Activated T-cell treated with anti-CD3 and anti-CD28 coated beads, Interleukin-2, amount 50 U/mL, for 4 hours (primary cell): ENCODE measurements at regions not wholly inside any gene's neighbourhood (a gene's known extent, or its start where the extent isn't known, plus 50 kb on each side); places are given as distances from the start of the nearest gene placed in this dataset.

Source experiments
- ATAC-seq, 2 donors: fragments of 200-7000 bp; cut with Tn5 transposase; one replicate each; pipeline ENCODE4 v1.10.0; 2021
- DNase-seq: peaks from one replicate; pipeline ENCODE4 v3.0.0-alpha.2; 2020
- H3K27me3 Mint-ChIP-seq: one replicate; pipeline ENCODE4 v1.8.0; 2021; ENCODE audit warnings: low read depth, mixed read lengths
- H3K36me3 Mint-ChIP-seq: one replicate; pipeline ENCODE4 v1.8.0; 2022; ENCODE audit warnings: mixed read lengths; ENCODE audit not compliant: insufficient read depth
- H3K4me1 Mint-ChIP-seq: one replicate; pipeline ENCODE4 v1.8.0; 2021; ENCODE audit warnings: low read depth, mixed read lengths
- H3K4me3 Mint-ChIP-seq: one replicate; pipeline ENCODE4 v1.8.0; 2021; ENCODE audit warnings: mild to moderate bottlenecking, moderate library complexity, mixed read lengths
- H3K9me3 Mint-ChIP-seq: one replicate; pipeline ENCODE4 v1.8.0; 2021; ENCODE audit warnings: mixed read lengths

GRCh38 chr1:195394567-195394966 is 1213.7 kb downstream of the KCNT2 start:
- H3K27me3 Mint-ChIP-seq: no peaks in the 10 kb centered on the region
- ATAC-seq: no peak
- H3K4me1 Mint-ChIP-seq: no peaks in the 10 kb centered on the region
- H3K4me3 Mint-ChIP-seq: no peak overlapping the region
- H3K9me3 Mint-ChIP-seq: peaks cover 4% of the 10 kb centered on the region
- DNase-seq: no peak
- H3K36me3 Mint-ChIP-seq: no peaks in the 10 kb centered on the region

- H3K36me3 Mint-ChIP-seq: no peaks in the 10 kb centered on the region
- H3K9me3 Mint-ChIP-seq: no peaks in the 10 kb centered on the region
- no peaks in the 10 kb centered on the region for H3K4me1 Mint-ChIP-seq
- H3K4me3 Mint-ChIP-seq: no peak overlapping the region
- ATAC-seq: no peak
- H3K27me3 Mint-ChIP-seq: no peaks in the 10 kb centered on the region
- DNase-seq: no peak
These were observed 1232.0 kb downstream of the KCNT2 start for GRCh38 chr1:195376190-195376589.

GRCh38 chr1:195373856-195374255 is 1234.4 kb downstream of the KCNT2 start:
- Mint-ChIP-seq H3K9me3 (no peaks in the 10 kb centered on the region), H3K27me3 (no peaks in the 10 kb centered on the region), H3K4me1 (no peaks in the 10 kb centered on the region), H3K36me3 (no peaks in the 10 kb centered on the region), H3K4me3 (no peak overlapping the region)
- DNase-seq (no peak), ATAC-seq (no peak)

GRCh38 chr1:195345149-195345548 is 1263.1 kb downstream of the KCNT2 start:
- DNase-seq (no peak), ATAC-seq (no peak)
- no peaks in the 10 kb centered on the region for H3K27me3 Mint-ChIP-seq

GRCh38 chr1:195337646-195338045 is 1270.6 kb downstream of the KCNT2 start:
- H3K4me1 Mint-ChIP-seq: no peaks in the 10 kb centered on the region
- DNase-seq (no peak), ATAC-seq (no peak)
- H3K9me3 Mint-ChIP-seq: peaks cover 4% of the 10 kb centered on the region
- H3K4me3 Mint-ChIP-seq: no peak overlapping the region
- H3K36me3 Mint-ChIP-seq: no peaks in the 10 kb centered on the region
- no peaks in the 10 kb centered on the region for H3K27me3 Mint-ChIP-seq

More at GRCh38 chr1:195345149-195345548, 1263.1 kb downstream of the KCNT2 start:
- Mint-ChIP-seq H3K9me3 (peaks cover 9% of the 10 kb centered on the region), H3K36me3 (no peaks in the 10 kb centered on the region), H3K4me1 (no peaks in the 10 kb centered on the region), H3K4me3 (no peak overlapping the region)

GRCh38 chr1:195336812-195337211 is 1271.4 kb downstream of the KCNT2 start:
- no peaks in the 10 kb centered on the region for H3K4me1 Mint-ChIP-seq
- H3K27me3 Mint-ChIP-seq: no peaks in the 10 kb centered on the region
- no peak overlapping the region for H3K4me3 Mint-ChIP-seq
- peaks cover 2% of the 10 kb centered on the region for H3K9me3 Mint-ChIP-seq
- ATAC-seq (no peak), DNase-seq (no peak)
- no peaks in the 10 kb centered on the region for H3K36me3 Mint-ChIP-seq

GRCh38 chr1:195335541-195335940 is 1272.7 kb downstream of the KCNT2 start:
- no peaks in the 10 kb centered on the region for H3K4me1 Mint-ChIP-seq
- ATAC-seq: no peak

GRCh38 chr1:195332102-195332501 is 1276.1 kb downstream of the KCNT2 start:
- Mint-ChIP-seq H3K4me3 (no peak overlapping the region), H3K9me3 (peaks cover 4% of the 10 kb centered on the region), H3K27me3 (no peaks in the 10 kb centered on the region), H3K4me1 (no peaks in the 10 kb centered on the region), H3K36me3 (no peaks in the 10 kb centered on the region)
- no peak for DNase-seq
- no peak for ATAC-seq

More at GRCh38 chr1:195335541-195335940, 1272.7 kb downstream of the KCNT2 start:
- H3K9me3 Mint-ChIP-seq: peaks cover 4% of the 10 kb centered on the region
- no peaks in the 10 kb centered on the region for H3K27me3 Mint-ChIP-seq
- no peak for DNase-seq
- no peaks in the 10 kb centered on the region for H3K36me3 Mint-ChIP-seq
- no peak overlapping the region for H3K4me3 Mint-ChIP-seq

- ATAC-seq (no peak), DNase-seq (no peak)
- H3K36me3 Mint-ChIP-seq: no peaks in the 10 kb centered on the region
- H3K4me3 Mint-ChIP-seq: no peak overlapping the region
- no peaks in the 10 kb centered on the region for H3K4me1 Mint-ChIP-seq
- no peaks in the 10 kb centered on the region for H3K27me3 Mint-ChIP-seq
- peaks cover 4% of the 10 kb centered on the region for H3K9me3 Mint-ChIP-seq
These were observed 1279.6 kb downstream of the KCNT2 start for GRCh38 chr1:195328681-195329080.

- no peaks in the 10 kb centered on the region for H3K36me3 Mint-ChIP-seq
- H3K9me3 Mint-ChIP-seq: peaks cover 4% of the 10 kb centered on the region
- no peak for ATAC-seq
- no peaks in the 10 kb centered on the region for H3K27me3 Mint-ChIP-seq
- no peak overlapping the region for H3K4me3 Mint-ChIP-seq
- DNase-seq: no peak
- no peaks in the 10 kb centered on the region for H3K4me1 Mint-ChIP-seq
These were observed 1280.1 kb downstream of the KCNT2 start for GRCh38 chr1:195328102-195328501.

GRCh38 chr1:195327361-195327760 is 1280.9 kb downstream of the KCNT2 start:
- ATAC-seq (no peak), DNase-seq (no peak)
- Mint-ChIP-seq H3K9me3 (peaks cover 4% of the 10 kb centered on the region), H3K36me3 (no peaks in the 10 kb centered on the region), H3K27me3 (no peaks in the 10 kb centered on the region), H3K4me3 (no peak overlapping the region), H3K4me1 (no peaks in the 10 kb centered on the region)

GRCh38 chr1:195326325-195326724 is 1281.9 kb downstream of the KCNT2 start:
- no peak for ATAC-seq
- DNase-seq: no peak
- Mint-ChIP-seq H3K36me3 (no peaks in the 10 kb centered on the region), H3K4me3 (no peak overlapping the region), H3K9me3 (peaks cover 2% of the 10 kb centered on the region), H3K27me3 (no peaks in the 10 kb centered on the region), H3K4me1 (no peaks in the 10 kb centered on the region)

- Mint-ChIP-seq H3K4me1 (no peaks in the 10 kb centered on the region), H3K9me3 (peaks cover 6% of the 10 kb centered on the region), H3K27me3 (no peaks in the 10 kb centered on the region), H3K4me3 (no peak overlapping the region), H3K36me3 (no peaks in the 10 kb centered on the region)
- DNase-seq (no peak), ATAC-seq (no peak)
These were observed 1283.1 kb downstream of the KCNT2 start for GRCh38 chr1:195325181-195325580.

GRCh38 chr1:195306281-195306680 is 1302.0 kb downstream of the KCNT2 start:
- Mint-ChIP-seq H3K27me3 (no peaks in the 10 kb centered on the region), H3K9me3 (peaks cover 5% of the 10 kb centered on the region), H3K36me3 (no peaks in the 10 kb centered on the region), H3K4me3 (no peak overlapping the region), H3K4me1 (no peaks in the 10 kb centered on the region)
- no peak for ATAC-seq
- no peak for DNase-seq

- no peak overlapping the region for H3K4me3 Mint-ChIP-seq
- H3K36me3 Mint-ChIP-seq: no peaks in the 10 kb centered on the region
- DNase-seq (no peak), ATAC-seq (no peak)
- no peaks in the 10 kb centered on the region for H3K27me3 Mint-ChIP-seq
- no peaks in the 10 kb centered on the region for H3K9me3 Mint-ChIP-seq
- H3K4me1 Mint-ChIP-seq: no peaks in the 10 kb centered on the region
These were observed 1313.3 kb downstream of the KCNT2 start for GRCh38 chr1:195294911-195295310.

GRCh38 chr1:195278644-195279043 is 1329.6 kb downstream of the KCNT2 start:
- no peak for DNase-seq
- Mint-ChIP-seq H3K27me3 (no peaks in the 10 kb centered on the region), H3K9me3 (no peaks in the 10 kb centered on the region), H3K4me1 (no peaks in the 10 kb centered on the region), H3K36me3 (no peaks in the 10 kb centered on the region), H3K4me3 (no peak overlapping the region)
- ATAC-seq: no peak
